Activated naive CD4-positive, alpha-beta T cell treated with anti-CD3 and anti-CD28 coated beads, Interleukin-2, amount 50 U/mL, for 72 hours (primary cell): ENCODE measurements at regions not wholly inside any gene's neighbourhood (a gene's known extent, or its start where the extent isn't known, plus 50 kb on each side); places are given as distances from the start of the nearest gene placed in this dataset.

Experiments used
- ATAC-seq, 2 donors: fragments of 150-1000 bp; cut with Tn5 transposase; 2 replicates each; pipeline ENCODE4 v1.10.0; 2021; ENCODE audit warnings: mild to moderate bottlenecking in 2 of 2, moderate library complexity in 2 of 2
- DNase-seq, 2 donors: peaks; one replicate each; pipeline ENCODE4 v3.0.0; 2021 to 2022; ENCODE audit warnings: low spot score in 2 of 2
- H3K27ac Mint-ChIP-seq, 2 donors: one replicate each; pipeline ENCODE4 v1.8.0; 2022; ENCODE audit warnings: mild to moderate bottlenecking in 2 of 2, mixed read lengths in 2 of 2
- H3K36me3 Mint-ChIP-seq, 2 donors: one replicate each; pipeline ENCODE4 v1.8.0; 2022; ENCODE audit warnings: mixed read lengths in 2 of 2
- H3K9me3 Mint-ChIP-seq, 2 donors: one replicate each; pipeline ENCODE4 v1.8.0; 2022; ENCODE audit warnings: mixed read lengths in 2 of 2

- H3K36me3 Mint-ChIP-seq: no peaks in the 10 kb centered on the region
- no peak for DNase-seq
- no peak for ATAC-seq
- no peaks in the 10 kb centered on the region for H3K9me3 Mint-ChIP-seq
- H3K27ac Mint-ChIP-seq: no peak overlapping the region
Observed at GRCh38 chr11:116137753-116138152, 633.5 kb upstream of the CADM1 start.

DNA sequence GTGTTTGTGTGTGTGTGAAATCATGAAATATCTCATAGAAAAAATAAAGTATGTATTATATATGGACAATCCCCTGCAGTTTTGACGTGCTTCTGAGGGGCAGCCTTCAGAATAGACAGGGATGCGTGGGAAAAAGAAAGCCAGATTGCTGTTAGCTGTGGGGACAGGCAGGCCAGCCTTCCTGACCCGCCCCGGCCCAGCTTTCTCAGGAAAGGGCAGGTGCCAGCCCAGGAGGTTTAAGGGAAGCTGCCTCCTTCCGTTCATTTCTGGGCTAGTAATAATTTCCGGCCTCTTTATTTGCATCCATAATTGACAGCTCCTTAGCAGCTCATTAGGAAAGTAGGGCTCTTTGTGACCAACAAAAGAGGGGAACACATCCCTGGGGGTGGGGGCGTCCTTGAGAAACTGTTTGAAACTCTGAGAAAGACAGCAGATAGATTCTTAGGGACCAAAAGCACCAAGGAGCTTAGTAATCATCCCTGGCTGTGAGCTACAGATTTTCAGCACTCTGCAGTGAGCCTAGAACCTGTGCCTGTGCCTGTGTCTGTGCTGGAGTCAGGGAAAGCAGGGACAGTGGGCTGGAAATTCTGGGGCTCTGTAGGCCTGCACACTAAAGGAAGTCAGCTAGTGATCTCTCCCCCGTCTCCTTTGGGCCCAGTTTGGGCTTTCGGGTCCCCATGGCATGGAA is 632.9 kb upstream of the CADM1 start:
- ATAC-seq (no peak), DNase-seq (no peak)
- H3K27ac Mint-ChIP-seq: no peak overlapping the region
- H3K36me3 Mint-ChIP-seq: no peaks in the 10 kb centered on the region
- no peaks in the 10 kb centered on the region for H3K9me3 Mint-ChIP-seq

DNA sequence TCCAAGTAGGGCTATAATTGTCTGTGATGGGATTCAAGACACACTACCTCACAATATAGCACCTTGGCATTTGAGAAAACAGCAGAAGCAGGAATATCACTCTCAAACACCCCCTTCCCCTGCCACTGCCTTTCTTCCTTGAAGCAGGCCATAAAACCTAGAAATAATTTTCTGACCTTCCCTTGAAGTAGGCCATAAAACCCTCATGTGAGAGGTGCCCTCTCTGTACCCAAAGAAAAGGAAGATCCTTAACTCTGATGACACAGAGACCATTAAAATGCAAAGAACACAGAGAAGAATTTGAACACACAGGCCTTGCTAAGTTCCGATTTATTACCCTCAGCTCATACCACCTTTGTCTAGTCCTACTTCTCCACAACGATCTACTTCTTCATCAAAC is 631.7 kb upstream of the CADM1 start:
- Mint-ChIP-seq H3K36me3 (no peaks in the 10 kb centered on the region), H3K27ac (no peak overlapping the region), H3K9me3 (no peaks in the 10 kb centered on the region)
- no peak for DNase-seq
- no peak for ATAC-seq

DNA sequence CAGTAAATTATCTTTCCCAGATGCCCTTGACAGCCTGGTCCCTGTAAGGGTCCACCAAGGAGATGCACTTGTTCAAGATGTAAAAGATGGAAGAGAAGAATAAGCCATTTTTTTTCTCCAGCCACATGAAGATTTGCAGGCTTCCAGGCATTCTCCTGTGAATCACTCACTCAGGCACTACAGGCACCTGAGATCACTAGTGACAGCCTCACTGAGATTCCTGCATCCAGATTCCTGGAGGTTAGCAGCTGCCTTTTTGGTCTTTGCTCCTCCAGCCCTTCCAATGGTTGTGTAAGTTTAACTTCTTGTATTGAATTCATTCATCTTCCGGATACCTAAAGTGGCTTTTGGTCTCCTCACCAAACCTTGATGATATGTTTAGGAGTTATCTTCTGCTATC is 630.2 kb upstream of the CADM1 start:
- Mint-ChIP-seq H3K27ac (no peak overlapping the region), H3K9me3 (no peaks in the 10 kb centered on the region), H3K36me3 (no peaks in the 10 kb centered on the region)
- DNase-seq (no peak), ATAC-seq (no peak)

- H3K9me3 Mint-ChIP-seq: no peaks in the 10 kb centered on the region
- no peaks in the 10 kb centered on the region for H3K36me3 Mint-ChIP-seq
- DNase-seq (no peak), ATAC-seq (no peak)
- H3K27ac Mint-ChIP-seq: no peak overlapping the region
Observed at GRCh38 chr11:116132273-116132978, 628.2 kb upstream of the CADM1 start.

GRCh38 chr11:116130122-116130521 is 625.9 kb upstream of the CADM1 start:
- DNase-seq: no peak
- H3K27ac Mint-ChIP-seq: no peak overlapping the region
- ATAC-seq: no peak
- peaks cover 0 to 4% of the 10 kb centered on the region in 2 donors for H3K9me3 Mint-ChIP-seq
- no peaks in the 10 kb centered on the region for H3K36me3 Mint-ChIP-seq

DNA sequence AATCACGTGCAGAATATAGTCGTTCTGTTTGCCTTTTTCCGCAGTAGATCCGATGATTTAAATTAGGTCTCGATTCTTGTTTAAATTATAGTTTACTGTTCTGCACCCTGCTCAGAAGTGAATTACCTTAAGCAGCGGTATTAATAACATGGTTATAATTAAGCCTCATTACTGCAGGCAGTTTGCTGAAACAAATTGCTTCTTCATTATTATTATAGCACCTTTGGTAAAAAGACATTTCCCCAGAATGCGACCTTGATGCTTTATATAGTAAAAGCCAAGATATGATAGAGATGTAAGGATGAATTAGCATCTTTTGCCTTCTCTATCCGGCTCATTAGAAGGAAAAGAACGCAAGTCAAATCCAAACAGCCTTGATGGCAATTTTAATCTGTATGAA is 625.2 kb upstream of the CADM1 start:
- DNase-seq (no peak), ATAC-seq (no peak)
- H3K36me3 Mint-ChIP-seq: no peaks in the 10 kb centered on the region

DNA sequence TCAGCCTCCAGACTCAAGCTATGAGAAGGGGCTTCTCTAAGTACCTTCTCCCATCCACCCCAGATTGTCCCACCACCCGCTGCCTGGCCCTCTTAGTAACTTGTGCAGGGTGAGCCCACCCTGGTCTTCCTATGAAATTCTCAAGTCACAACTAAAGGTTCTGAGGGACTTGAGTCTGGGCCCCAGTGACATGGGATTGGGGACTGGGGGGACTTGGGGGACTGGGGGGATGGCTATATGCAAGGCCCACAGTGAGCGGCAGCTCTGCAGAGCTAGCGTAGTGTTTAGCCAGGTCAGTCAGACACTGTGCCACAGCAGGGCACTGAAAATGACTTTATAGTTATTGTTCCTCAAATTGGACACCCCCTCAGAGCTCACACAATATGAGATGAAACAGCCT is 622.3 kb upstream of the CADM1 start:
- Mint-ChIP-seq H3K27ac (no peak overlapping the region), H3K36me3 (no peaks in the 10 kb centered on the region), H3K9me3 (peaks cover 0 to 4% of the 10 kb centered on the region in 2 donors)
- DNase-seq: no peak
- ATAC-seq: no peak

More for the DNA sequence above, 625.2 kb upstream of the CADM1 start:
- H3K27ac Mint-ChIP-seq: no peak overlapping the region
- peaks cover 0 to 4% of the 10 kb centered on the region in 2 donors for H3K9me3 Mint-ChIP-seq

- DNase-seq (no peak), ATAC-seq (no peak)
- Mint-ChIP-seq H3K9me3 (peaks cover 0 to 4% of the 10 kb centered on the region in 2 donors), H3K27ac (no peak overlapping the region), H3K36me3 (no peaks in the 10 kb centered on the region)
Observed at GRCh38 chr11:116124922-116125714, 620.9 kb upstream of the CADM1 start.

GRCh38 chr11:116123739-116124138 is 619.5 kb upstream of the CADM1 start:
- Mint-ChIP-seq H3K9me3 (peaks cover 0 to 4% of the 10 kb centered on the region in 2 donors), H3K27ac (no peak overlapping the region), H3K36me3 (no peaks in the 10 kb centered on the region)
- DNase-seq: no peak
- ATAC-seq: no peak

DNA sequence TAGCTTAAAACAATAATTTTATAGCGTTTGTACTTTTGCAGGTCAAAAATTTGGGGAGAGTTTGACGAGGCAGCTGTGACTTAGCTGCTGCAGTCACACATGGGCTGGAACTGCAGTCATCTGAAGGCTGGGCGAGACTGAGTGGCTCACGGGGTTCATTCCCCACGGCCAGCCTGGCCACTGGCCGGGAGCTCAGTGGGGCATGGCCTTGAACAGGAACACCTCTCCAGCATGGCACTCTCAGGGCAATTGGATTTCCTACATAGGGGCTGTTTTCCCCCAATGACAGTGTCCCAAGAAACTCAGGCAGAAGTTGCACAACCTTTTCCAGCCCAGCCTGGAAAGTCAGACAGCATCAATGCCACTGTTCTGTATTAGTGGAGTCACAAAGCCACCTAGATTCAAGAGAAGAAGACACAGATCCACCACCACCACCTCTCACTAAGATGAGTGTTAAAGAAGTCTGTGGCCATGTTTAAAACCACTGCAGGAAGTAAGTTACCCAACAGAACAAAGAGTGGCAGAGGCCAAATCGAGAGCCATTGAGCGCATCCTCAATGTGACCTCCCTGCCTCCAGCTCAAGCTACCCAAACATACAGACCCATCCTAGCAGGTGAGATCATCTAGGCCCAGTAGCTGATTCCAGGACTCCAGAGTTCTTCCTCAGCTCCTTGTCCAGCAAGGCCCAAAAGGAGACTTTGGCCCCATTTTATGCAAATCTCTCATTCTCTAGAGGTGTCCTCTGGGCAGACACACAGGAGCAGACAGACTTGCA is 618.7 kb upstream of the CADM1 start:
- no peak for ATAC-seq
- Mint-ChIP-seq H3K9me3 (peaks cover 4 to 5% of the 10 kb centered on the region in 2 donors), H3K27ac (no peak overlapping the region), H3K36me3 (peaks cover 0 to 4% of the 10 kb centered on the region in 2 donors)
- DNase-seq: no peak

GRCh38 chr11:116119158-116119557 is 614.9 kb upstream of the CADM1 start:
- DNase-seq (no peak), ATAC-seq (no peak)
- Mint-ChIP-seq H3K9me3 (peaks cover 7 to 9% of the 10 kb centered on the region in 2 donors), H3K36me3 (peaks cover 3 to 7% of the 10 kb centered on the region in 2 donors), H3K27ac (no peak overlapping the region)

GRCh38 chr11:116118138-116118470 is 613.9 kb upstream of the CADM1 start:
- Mint-ChIP-seq H3K27ac (no peak overlapping the region), H3K36me3 (peaks cover 5 to 10% of the 10 kb centered on the region in 2 donors), H3K9me3 (peaks cover 14 to 16% of the 10 kb centered on the region in 2 donors)
- ATAC-seq: no peak
- DNase-seq: no peak

DNA sequence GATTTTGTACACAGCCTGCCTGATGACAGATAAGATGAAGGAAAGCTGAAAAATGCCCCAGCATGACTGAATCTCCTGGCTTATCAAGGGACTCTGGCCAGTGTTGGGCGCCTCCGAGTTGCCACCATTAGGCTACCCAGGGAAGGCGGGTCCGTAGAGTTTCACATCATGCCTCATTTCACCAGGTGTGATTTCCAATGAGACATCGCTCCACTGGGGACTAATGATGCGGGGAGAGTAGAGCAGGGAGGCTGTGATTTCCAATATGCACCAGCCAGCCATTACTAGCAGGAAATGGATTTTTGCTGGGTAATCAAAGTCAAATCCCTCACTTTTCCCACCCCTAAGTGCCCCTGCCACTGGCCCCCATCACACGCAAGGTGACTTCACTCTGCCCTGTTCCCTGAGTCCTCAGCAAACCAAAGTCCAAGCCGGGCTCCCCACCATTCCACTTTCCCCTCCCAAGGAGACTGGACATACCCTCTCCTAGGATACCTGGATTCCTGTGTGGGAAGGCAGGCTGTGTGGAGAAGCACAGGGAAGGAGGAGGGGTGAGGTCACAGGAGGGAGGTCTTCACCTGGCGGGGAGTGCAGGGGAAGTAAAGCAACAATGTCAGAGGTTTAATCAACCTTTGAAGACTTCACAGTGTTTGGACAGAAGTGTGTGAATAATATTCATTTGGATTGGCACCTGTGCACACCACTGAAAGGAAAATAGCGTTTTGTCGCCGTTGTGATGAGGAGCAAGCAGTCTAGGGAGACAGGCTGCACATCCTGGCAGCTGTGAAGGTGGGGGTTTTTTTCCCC is 613.3 kb upstream of the CADM1 start:
- peaks cover 5 to 10% of the 10 kb centered on the region in 2 donors for H3K36me3 Mint-ChIP-seq
- H3K27ac Mint-ChIP-seq: no peak overlapping the region
- ATAC-seq (no peak), DNase-seq (no peak)
- peaks cover 14 to 19% of the 10 kb centered on the region in 2 donors for H3K9me3 Mint-ChIP-seq

- H3K9me3 Mint-ChIP-seq: peaks cover 18 to 33% of the 10 kb centered on the region in 2 donors
- H3K27ac Mint-ChIP-seq: no peak overlapping the region
- H3K36me3 Mint-ChIP-seq: peaks cover 5 to 10% of the 10 kb centered on the region in 2 donors
- no peak for DNase-seq
- no peak for ATAC-seq
Observed at GRCh38 chr11:116115801-116116200, 611.6 kb upstream of the CADM1 start.

GRCh38 chr11:116114198-116114651 is 610.0 kb upstream of the CADM1 start:
- H3K27ac Mint-ChIP-seq: peak overlapping the region in 1 of 2 donors; percentile 65
- ATAC-seq (no peak), DNase-seq (no peak)
- H3K36me3 Mint-ChIP-seq: peaks cover 5 to 10% of the 10 kb centered on the region in 2 donors
- peaks cover 18 to 33% of the 10 kb centered on the region in 2 donors for H3K9me3 Mint-ChIP-seq
